GM18870 (cell line): ENCODE measurements at regions not wholly inside any gene's neighbourhood (a gene's known extent, or its start where the extent isn't known, plus 50 kb on each side); places are given as distances from the start of the nearest gene placed in this dataset.

Experiments used
- ATAC-seq: cut with Tn5 transposase; IDR thresholded peaks from one replicate; pipeline ENCODE4 v1.9.1; 2021; ENCODE audit warnings: moderate library complexity; ENCODE audit not compliant: unreplicated experiment

DNA sequence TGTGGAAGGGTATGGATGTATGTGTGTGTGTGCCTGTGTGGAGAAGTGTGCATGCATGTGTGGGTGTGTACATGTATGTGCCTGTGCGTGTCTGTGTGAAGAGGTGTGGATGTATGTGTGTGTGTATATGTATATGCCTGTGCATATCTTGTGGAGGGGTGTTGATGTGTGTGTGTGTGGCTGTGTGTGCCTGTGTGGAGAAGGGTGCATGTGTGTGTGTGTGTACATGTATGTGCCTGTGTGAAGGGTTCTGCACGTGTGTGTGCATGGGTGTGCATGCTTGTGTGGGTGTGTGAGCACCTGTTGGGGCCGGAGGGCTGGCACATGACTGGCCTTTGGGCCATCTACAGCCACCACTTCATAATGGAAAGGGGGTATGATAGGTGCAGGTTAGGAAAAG is 291.4 kb downstream of the IRX2 start:
- ATAC-seq: no peak

DNA sequence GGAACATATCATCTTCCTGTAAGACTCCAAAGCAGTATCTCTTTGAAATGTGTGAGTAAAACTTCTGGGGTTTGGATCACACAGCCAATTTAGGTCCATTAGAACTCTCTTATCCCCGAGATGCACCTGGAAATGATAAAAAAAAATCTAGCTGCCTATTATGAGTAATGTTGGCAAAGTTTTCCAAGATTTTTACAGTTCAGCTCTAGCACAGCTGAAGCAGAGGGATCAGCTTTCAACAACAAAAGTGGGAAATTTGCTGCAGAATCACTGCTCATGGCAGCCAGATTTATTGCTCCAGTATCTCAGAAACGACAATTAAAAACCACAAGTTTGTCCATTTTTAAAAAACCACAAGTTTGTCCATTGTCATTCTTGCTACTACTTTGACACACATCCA is 292.2 kb downstream of the IRX2 start:
- no peak for ATAC-seq

DNA sequence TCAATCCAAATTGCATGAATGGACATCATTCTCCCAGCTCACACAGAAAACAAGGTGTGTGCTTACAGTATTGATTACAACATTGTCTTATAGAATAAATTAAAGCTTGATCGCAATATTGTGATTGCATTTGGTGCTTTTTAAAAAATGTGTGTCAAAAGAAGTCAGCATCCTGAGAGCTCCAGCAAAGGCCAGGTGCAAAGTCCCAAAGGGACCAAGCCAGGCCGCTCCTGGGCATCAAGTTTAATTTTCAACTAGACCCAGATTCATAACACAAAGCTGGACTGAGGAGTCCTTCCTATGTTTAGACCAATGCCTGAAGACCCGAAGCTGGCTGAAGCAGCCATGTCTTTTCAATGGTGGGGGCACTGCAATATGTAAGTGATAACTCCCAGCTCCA is 295.6 kb downstream of the IRX2 start:
- no peak for ATAC-seq

DNA sequence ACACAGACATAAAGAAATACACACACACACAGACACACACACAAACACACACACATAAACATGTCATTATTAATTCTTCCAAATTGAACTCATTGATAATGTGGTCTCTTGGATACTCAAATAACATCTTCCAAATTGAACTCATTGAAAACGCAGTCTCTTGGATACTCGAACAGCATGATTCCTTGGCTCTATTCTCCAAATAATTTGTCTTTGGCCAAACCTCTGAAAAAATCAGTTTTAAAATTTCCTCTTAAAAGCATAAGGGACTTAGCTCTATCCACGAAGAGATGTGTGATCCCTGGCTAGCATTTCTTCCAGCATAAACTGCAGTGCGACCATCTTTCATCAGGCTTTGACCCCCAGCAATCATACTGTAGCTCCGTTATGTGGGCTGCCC is 296.6 kb downstream of the IRX2 start:
- no peak for ATAC-seq

DNA sequence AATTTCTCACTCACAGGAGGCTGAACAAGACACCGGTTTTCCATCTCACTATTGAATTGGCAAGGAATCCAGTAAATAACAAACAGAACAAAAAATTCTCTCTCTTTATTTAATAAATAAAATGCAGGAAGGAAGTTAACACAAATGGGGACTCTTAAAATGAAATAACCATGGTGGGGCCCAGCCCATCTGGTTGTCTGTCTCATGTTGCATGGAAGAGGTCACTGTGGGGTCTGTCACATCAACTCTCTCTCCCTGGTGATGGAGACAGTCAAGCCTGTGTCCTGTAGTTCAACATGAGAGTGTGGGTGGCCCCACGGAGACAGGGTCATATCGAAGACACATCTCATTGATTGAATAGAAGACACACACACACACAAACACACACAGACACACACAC is 297.7 kb downstream of the IRX2 start:
- ATAC-seq: no peak

DNA sequence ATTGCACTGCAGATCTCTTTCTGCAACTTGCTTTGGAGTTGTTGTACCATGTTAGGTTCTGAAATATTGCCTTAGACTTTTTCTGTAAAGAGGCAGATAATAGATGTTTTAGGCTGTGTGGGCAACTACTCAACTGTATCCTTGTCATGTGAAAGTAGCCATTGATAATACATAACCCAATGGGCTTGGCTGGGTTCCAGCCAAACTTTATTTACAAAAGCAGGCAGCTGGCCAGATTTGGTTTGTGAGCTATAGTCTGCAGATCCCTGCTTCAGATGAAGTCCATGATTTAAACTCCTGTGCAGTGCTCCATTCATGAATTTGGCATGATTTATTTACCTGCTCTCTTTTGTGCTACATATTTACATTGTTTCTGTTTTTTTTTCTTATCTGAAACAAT is 300.4 kb downstream of the IRX2 start:
- no peak for ATAC-seq

DNA sequence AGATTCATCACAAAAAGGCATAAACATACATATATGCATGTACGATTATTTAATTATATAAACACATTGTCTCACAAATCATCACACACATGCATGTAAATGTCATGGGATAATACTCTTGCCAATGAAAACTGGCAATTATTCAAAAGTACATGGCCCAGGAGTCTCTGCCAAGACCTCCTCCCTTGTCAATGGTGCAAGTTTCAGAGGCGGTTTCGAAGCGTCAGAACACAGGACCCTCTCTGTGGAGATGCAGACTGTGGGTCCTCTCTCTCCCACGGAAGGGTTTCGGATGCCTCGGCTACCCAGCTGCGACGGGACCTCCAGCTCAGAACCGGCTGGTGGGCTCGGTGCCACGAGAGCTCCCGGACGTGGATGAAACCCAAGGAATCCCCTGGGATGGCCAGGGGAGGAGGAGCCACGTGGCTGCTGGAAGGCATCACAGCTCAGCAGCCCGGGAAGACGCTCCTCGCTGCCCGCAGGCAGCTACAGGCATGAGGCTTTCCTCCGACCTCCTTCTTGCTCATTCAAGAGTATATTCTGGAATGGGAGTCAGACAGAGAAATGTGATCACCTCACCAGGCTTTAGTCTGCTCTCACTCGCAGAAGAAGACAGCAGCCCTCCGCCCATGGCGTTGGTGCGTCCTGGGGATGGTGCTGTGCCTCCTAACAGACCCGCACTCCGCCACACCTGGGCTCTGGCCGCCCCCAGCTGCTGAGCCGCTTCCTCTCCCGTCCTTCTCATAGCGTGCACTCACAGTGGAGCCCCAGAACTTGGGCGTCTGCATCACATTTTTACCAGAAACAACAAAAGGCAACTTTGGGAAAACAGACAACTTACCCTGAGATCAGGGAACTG is 308.8 kb downstream of the IRX2 start:
- ATAC-seq: no peak

DNA sequence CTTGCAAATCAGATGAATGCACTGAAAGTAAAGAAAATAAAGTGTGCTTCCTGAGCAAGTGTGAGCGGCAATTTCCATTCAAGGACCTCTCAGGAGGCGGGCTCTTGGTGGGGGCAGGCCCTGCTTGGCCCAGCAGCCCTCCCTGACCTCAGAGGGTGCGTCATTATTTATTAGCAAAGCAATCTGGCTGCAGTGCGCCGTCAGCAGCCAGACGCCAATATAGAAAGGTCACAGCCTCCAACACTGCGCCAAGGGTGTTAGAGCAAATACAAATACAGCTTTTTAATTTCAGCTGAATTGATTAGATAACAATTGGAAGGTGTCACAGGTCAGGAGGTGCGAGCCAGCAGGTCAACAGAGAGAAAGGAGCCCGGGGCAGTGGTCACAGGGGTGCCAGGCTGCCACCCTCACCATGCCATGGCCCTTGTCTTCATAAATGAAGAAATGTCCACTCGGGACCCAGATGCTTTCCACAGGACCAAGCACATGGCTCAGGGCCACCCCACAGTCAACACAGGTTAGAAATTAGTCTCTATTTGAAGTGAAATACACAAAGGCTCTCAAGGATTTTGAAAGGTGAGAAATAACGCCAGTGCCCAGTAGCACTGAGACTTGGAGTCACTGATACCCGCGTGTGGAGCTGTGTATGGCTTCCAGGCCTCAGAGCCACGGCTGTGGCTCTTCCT is 309.8 kb downstream of the IRX2 start:
- no peak for ATAC-seq

DNA sequence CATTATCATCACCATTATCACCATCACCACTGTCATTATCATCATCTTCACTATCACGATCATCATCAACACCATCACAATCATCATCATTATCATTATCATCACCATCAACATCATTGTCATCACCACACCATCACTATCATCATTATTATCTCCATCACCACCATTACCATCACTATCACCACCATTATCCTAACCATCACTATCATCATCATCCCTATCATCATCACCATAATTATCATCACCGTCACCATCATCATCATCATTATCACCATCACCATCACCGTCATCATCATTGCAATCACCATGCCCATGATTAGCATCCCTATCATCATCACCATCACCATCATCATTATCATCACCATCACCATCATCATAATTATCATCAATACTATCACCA is 311.9 kb downstream of the IRX2 start:
- no peak for ATAC-seq

DNA sequence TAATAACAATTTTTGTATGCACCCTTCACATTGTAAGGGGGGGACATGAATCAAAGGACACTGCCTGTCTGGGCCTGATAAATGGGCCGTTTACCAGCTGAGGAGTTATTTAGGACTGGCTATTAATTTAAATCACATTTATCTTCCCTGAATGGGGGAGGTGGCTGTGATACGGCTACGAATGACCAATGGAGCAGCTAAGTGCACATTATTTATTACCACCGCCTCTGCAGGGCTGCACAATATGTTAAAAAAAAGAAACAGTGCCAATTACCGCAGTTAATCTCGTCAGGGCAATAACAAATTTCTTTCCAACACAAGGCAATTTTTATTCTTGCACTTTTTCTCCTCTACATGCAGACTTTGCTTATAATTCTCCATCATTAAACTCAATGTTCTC is 318.4 kb downstream of the IRX2 start:
- ATAC-seq: no peak

DNA sequence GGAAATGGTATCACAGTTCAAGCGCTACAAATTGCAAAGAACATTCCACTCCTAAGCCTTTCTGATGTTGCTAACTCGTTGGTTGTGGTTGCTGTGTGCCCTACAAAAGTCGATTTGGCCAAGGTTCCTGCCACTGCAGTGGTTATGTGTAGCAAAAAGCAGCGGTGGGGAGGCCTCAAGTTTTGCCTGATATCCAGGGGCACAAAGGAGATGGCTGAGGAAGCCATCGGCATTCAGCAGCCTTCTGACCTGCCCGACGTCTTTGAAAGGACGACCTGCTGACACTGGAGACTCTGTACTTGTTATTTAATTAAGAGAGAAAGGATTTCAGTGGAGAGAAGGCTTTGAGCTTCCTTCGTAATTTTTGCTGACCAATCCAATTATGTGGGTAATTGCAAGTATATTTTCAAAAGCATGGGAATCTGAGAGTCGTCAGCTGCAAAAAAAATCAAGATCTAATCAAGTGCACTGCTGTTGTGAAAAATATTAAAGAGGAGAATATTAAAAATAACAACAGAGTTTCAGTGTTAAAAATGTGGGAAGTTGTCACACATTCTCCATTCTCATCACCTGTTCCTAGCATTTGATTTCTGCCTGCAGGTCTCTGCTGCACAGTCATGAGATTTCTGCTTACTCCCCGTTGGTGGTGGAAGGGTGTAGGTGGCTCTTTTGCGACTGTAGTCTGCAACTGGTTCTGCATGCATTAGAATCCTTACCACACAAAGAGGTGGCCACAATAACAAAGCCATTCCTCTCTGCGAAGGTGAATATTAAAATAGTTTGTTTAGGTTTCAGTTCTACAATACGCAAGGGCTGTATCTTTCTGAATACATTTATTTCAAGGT is 319.2 kb downstream of the IRX2 start:
- ATAC-seq: no peak

DNA sequence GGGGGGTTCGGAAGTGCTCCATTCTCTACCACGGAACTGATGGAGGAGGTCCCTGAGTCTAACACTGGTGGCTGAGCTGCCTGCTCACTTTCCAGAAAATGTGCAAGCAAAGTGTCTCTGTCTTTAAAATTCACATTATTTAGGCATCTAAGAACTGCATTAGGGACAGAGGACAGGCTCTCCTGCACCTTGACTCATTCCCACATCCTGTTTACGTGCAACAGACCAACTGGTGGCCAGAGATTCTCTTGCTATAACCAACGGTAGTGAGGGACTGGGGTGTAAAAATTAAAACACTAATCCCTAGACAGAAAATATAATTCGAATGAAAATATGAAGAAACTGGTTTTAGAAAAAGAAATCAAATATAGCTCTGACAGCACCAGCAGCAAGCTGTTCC is 320.9 kb downstream of the IRX2 start:
- no peak for ATAC-seq

DNA sequence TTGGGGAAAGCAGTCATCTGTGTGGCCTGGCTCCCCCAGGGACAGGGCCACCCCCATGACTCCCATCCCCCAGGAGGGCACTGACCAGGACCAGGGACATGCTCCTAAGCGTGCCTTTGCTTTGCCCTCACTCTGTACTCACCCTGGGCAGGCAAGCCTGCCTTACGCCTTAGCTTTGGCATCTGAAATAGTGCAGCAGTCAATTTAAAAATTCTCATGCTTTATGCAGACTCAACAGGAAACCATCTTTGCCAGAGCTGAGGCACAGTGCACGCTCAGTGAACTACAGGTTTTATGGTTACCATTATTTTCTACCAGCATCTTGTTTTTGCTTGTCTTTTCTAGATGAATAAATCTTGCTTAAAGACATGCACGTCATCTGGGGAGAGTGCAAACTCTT is 323.5 kb downstream of the IRX2 start:
- ATAC-seq: no peak

DNA sequence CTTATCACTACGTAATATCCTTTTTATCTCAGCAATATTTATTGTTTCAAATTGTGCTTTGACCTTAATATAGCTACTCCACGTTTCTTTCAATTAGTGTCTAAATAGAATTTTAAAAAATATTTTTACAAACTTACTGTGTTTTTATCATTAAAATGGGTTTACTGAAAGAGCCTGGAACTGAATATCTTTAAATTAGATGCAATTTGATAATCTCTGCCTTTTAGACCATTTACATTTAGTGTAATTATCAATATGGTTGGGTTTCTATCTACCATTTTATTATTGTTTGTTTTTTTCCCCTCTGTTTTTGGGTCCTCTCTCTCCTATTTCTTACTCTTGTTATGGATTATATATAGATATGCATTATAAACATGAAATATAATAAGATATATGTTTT is 327.8 kb downstream of the IRX2 start:
- no peak for ATAC-seq

DNA sequence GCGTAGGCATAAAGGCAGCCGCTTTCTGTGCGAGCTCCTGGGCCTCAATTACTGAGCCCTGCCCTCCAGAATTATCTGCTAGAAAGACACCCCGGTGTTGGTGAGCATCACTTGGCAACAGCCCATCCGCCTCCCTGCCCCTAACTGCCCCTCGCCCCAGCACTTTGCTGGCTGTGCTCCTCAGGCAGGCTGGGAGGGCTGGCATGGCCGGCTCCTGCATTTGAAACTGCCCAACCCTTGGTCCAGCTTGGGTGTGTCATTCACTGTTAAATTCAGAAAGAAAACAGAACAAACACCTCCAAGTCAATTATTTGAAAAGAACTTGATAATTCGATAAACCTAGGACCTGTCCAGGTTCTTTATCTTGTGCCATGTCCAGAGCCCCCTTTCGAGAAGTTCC is 334.2 kb downstream of the IRX2 start:
- no peak for ATAC-seq

DNA sequence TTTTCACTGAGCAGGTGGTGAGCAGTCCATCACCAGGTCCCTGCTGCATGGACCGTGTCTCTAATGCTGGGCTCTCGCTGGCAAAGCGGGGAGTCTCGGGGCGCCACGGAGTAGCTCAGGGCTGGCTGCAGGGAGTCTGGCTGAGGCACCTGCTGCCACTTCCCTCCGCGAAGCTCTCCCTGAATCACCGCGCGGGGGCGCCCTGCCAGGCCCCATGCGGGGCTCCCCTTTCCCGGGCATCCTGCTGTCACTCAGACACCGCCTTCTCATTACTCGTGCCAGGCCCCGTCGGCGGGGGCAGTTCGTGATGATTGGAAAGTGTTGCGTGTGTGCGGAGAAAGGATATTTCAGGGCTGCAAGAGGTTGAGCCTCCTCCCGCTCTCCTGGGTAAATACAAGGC is 335.8 kb downstream of the IRX2 start:
- ATAC-seq: no peak

DNA sequence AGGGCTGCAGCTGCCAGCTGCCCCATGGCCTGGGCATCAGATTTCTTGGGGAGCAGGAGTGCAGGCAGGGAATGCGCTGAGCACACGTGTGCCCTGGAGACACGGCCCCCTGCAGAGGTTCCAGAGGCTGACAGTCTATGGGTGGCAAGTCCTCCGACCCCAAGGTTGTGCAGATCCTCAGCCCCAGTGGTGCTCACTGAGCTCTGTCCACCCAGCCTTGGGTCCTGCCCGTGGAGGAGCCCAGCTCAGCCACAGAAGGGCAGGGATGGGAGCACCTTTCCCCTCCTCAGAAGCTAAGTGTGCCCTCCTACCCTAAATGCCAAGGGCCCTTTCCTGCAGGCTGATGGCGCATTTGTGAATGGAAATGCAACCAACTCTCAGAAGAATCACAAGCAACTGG is 341.0 kb downstream of the IRX2 start:
- ATAC-seq: no peak

DNA sequence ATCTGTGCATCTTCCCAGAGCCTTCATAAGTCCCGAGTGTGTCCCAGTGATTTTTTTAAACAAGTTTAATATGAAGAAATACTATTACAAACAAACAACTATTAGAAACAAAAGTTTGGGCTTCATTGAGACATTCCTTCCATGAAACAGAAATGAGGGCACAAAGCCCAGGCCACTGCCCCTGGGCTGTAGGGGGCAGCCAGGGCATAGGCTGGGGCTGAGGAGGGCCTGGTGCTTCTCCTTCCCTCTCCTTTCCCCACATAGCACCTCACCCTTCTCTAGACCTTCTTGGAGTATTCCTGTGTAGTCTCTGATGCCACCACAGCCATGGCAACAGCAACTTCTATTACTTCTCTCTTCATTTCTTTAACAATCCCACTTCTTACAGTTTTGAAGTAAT is 348.2 kb downstream of the IRX2 start:
- ATAC-seq: no peak

DNA sequence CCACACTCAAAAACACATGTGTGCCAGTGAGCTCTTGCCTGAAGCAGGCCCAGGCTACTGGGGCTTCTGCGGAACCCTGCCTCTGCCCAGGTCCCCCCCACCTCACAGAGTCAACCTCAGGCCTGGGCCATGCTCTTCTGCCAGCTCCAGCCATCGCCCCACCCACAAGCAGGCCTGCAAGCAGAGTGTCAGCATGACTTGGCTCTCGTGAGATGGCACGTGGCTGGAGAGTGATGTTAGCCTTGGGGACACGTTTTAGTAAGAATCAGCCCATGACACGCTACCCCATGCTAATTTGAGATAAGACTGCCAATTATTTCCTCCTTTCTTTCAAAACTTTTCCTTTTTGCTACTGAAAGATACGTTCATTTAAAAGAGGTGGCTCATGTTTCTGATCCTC is 351.7 kb downstream of the IRX2 start:
- ATAC-seq: no peak

DNA sequence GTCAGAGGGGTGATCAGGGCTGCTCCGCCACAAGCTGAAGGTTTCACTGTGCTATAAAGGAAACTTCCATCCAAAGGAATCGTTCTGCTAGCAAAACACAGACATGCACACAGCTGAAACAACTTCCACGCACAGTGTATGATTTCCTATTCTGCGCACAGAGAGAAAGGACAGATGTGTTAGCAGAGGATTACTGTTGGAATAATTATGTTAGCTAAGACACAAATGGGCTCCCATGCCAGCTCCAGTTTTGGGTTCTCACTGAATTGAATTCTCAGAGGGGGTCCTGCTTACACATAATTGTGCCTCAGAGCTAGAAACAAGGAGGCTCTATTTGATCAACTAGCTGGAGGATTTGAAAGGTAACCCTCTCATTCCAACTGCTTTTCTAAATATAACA is 352.4 kb downstream of the IRX2 start:
- ATAC-seq: no peak

DNA sequence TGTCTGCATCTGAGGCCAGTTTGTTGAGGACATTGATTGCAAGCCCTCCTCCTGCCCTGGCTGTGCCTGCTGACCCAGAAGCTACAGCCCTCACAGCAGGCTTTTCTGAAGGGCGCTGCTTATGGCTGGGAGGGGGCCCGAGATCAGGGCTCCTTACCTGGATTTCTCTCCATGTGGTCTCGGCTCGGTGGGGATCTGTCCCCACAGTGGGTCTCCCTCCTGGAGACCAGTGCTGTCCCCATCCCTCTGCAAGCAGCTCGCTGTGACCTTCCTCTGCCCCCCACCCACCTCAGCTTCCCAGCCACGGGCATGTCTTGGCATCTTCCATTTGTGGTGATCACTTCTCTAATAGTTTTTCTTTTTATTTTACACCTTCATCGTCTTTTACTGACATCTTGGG is 357.9 kb downstream of the IRX2 start:
- ATAC-seq: no peak

DNA sequence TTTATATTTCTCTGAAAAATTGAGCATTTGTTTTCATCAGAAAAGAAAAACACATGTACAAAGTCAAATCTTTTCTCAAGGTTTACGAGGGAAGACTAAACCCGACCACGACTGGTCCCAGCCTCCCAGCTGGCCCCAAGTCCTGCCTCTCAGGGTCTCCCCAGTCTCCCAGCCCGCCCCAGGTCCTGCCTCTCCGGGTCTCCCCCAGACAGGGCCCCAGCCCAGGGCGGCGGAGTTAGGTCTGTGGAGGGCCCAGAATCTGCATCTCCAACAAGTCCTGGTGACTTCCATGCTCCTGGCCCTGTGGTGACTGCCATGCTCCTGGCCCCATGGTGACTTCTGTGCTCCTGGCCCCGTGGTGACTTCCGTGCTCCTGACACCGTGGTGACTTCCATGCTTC is 359.9 kb downstream of the IRX2 start:
- no peak for ATAC-seq
